Spleen (tissue), 7 donors: ENCODE measurements at regions not wholly inside any gene's neighbourhood (a gene's known extent, or its start where the extent isn't known, plus 50 kb on each side); places are given as distances from the start of the nearest gene placed in this dataset.

Experiments
- CTCF ChIP-seq, 11 experiments: fragments of 200-600 bp in 7 of 11; fragments of 450-650 bp in 4 of 11; sonication (generic) in 4 of 11; IDR thresholded peaks in 8 of 11; conservative IDR thresholded peaks in 3 of 11; 1 replicate in 7 of 11; 2 replicates in 4 of 11; pipeline versions ENCODE4 v1.4.0 to v1.8.0; 2016 to 2021; ENCODE audit warnings: antibody characterized with exemption in 11 of 11, inconsistent platforms in 4 of 11, mild to moderate bottlenecking in 1 of 11
- POLR2A ChIP-seq, 3 donors: fragments of 450-650 bp; IDR thresholded peaks; one replicate each; pipeline ENCODE4 v1.5.1; 2017; ENCODE audit warnings: antibody characterized with exemption in 3 of 3, mild to moderate bottlenecking in 1 of 3
- POLR2AphosphoS5 ChIP-seq, 3 donors: sonication (generic); formaldehyde crosslinking; IDR thresholded peaks; one replicate each; pipeline ENCODE4 v1.5.1; 2017; ENCODE audit warnings: antibody characterized with exemption in 3 of 3
- donor health status: DM: no; HTN: no; CAD: no; lungs with moderate emphysema.
- donor health status: DM: no; HTN: no; CAD: no.
- donor health status: DM: no; HTN: no; CAD: no.

GRCh38 chr15:81966631-81967030 is 79.2 kb downstream of the MEX3B start:
- no peak for TF ChIP-seq POLR2A (IDR thresholded peaks at IDR 0.05)
- TF ChIP-seq POLR2AphosphoS5 (IDR thresholded peaks at IDR 0.05): no peak
- no peak for TF ChIP-seq CTCF (IDR thresholded peaks at IDR 0.05 in 8 of 11, conservative IDR thresholded peaks at IDR 0.05 in 3 of 11)
